Heart left ventricle (tissue), 13 donors: ENCODE measurements at regions not wholly inside any gene's neighbourhood (a gene's known extent, or its start where the extent isn't known, plus 50 kb on each side); places are given as distances from the start of the nearest gene placed in this dataset.

Experiments used
- POLR2A ChIP-seq, 2 donors: fragments of 450-650 bp; IDR thresholded peaks; one replicate each; pipeline ENCODE4 v1.6.1; 2017; ENCODE audit warnings: antibody characterized with exemption in 2 of 2, mild to moderate bottlenecking in 2 of 2, moderate library complexity in 2 of 2
- TF ChIP-seq, protein P1 (sequence below), 12 donors: fragments of 200-600 bp; sonication (generic) in 4 of 12; IDR thresholded peaks; one replicate each; pipeline versions ENCODE4 v1.5.0 to v1.8.0; 2018 to 2022; ENCODE audit warnings: antibody characterized with exemption in 12 of 12, mild to moderate bottlenecking in 5 of 12
- donor health status: ischemic (EF 13 %, LVEDD 7.1; RV severe dilation, severe dysfunction).
- donor health status: DM: no; HTN: yes; CAD: no.
- donor health status: DM: no; HTN: no; CAD: no.
- donor health status: ischemic (EF 25% LVEDD 6.9; RV normal size, moderate dysfunction).
- donor health status: ischemic (EF 25% LVEDD 5.7; RV mildly dilated, moderate dysfunction).
- donor health status: ischemic (EF 35%, LVEDD 5.7; RV mildly dilated, moderate dysfunction).
- donor health status: nonischemic (EF 11% LVEDD 7.7; RV severe dilation, severe dysfunction).
- donor health status: DM: yes; HTN: yes; CAD: no.
- donor health status: PGD.
- donor health status: ischemic (EF 29% LVEDD 5.4; RV normal size, mild dysfunction).
- donor health status: nonischemic (EF 23%, LVEDD 6.1; RV moderate dilation, normal function).

DNA sequence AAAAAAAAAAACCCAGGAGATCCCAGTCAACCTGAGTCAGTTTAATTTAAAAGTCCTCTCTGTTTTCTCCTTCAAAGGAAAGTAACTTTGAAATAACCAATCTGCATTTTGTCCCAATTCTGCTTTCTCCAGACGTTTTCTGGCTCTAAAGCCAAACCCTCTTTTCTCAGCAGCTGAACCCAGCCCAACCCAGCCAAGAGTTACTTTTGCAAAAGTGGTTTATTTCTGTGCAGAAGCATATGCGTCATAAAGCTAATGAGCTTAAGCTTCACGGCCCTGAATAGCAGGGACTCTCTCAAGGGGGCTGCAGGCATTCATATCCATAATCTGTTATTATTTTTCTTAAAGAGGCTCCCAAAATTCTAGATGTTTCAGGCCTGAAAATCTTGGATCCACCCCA lies 176.6 kb downstream of the GALC start:
- TF ChIP-seq, protein P1, sequence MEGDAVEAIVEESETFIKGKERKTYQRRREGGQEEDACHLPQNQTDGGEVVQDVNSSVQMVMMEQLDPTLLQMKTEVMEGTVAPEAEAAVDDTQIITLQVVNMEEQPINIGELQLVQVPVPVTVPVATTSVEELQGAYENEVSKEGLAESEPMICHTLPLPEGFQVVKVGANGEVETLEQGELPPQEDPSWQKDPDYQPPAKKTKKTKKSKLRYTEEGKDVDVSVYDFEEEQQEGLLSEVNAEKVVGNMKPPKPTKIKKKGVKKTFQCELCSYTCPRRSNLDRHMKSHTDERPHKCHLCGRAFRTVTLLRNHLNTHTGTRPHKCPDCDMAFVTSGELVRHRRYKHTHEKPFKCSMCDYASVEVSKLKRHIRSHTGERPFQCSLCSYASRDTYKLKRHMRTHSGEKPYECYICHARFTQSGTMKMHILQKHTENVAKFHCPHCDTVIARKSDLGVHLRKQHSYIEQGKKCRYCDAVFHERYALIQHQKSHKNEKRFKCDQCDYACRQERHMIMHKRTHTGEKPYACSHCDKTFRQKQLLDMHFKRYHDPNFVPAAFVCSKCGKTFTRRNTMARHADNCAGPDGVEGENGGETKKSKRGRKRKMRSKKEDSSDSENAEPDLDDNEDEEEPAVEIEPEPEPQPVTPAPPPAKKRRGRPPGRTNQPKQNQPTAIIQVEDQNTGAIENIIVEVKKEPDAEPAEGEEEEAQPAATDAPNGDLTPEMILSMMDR (IDR thresholded peaks at IDR 0.05) = no peak
- TF ChIP-seq POLR2A (IDR thresholded peaks at IDR 0.05) = no peak
